Bronchial epithelial cell (primary cell): ENCODE measurements at regions not wholly inside any gene's neighbourhood (a gene's known extent, or its start where the extent isn't known, plus 50 kb on each side); places are given as distances from the start of the nearest gene placed in this dataset.

Source experiments
- DNase-seq: peaks from one replicate; pipeline ENCODE4 v3.0.0-alpha.2; 2010; ENCODE audit warnings: low read depth
- FAIRE-seq: peaks from 2 replicates; lab custom pipeline; 2011; peaks lifted over from hg19 to GRCh38; lab: Jason Lieb, UNC
- H3K27me3 ChIP-seq: 2 replicates; pipeline ENCODE4 v1.5.1; 2011; ENCODE audit warnings: low read length; ENCODE audit not compliant: control insufficient read depth, insufficient read depth
- H3K36me3 ChIP-seq: 2 replicates; pipeline ENCODE4 v1.5.1; 2011; ENCODE audit warnings: low read length; ENCODE audit not compliant: control insufficient read depth, insufficient read depth
- H3K4me3 ChIP-seq: 2 replicates; pipeline ENCODE4 v1.5.1; 2011; ENCODE audit warnings: mild to moderate bottlenecking, low read depth, low read length, control low read depth
- TF ChIP-seq, protein P1 (sequence below): IDR thresholded peaks from 2 replicates; pipeline ENCODE4 v1.5.1; 2011; ENCODE audit warnings: mild to moderate bottlenecking, moderate library complexity, low read length, control low read depth, inconsistent platforms; ENCODE audit not compliant: insufficient read depth, severe bottlenecking

GRCh38 chr9:27699621-27700020, 126.3 kb upstream of the C9orf72 start:
- Histone ChIP-seq H3K4me3 (no peak overlapping the region), H3K27me3 (peaks cover 2% of the 10 kb centered on the region), H3K36me3 (no peaks in the 10 kb centered on the region)
- FAIRE-seq (no peak), DNase-seq (no peak)
- TF ChIP-seq, protein P1, sequence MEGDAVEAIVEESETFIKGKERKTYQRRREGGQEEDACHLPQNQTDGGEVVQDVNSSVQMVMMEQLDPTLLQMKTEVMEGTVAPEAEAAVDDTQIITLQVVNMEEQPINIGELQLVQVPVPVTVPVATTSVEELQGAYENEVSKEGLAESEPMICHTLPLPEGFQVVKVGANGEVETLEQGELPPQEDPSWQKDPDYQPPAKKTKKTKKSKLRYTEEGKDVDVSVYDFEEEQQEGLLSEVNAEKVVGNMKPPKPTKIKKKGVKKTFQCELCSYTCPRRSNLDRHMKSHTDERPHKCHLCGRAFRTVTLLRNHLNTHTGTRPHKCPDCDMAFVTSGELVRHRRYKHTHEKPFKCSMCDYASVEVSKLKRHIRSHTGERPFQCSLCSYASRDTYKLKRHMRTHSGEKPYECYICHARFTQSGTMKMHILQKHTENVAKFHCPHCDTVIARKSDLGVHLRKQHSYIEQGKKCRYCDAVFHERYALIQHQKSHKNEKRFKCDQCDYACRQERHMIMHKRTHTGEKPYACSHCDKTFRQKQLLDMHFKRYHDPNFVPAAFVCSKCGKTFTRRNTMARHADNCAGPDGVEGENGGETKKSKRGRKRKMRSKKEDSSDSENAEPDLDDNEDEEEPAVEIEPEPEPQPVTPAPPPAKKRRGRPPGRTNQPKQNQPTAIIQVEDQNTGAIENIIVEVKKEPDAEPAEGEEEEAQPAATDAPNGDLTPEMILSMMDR: no peak

DNA sequence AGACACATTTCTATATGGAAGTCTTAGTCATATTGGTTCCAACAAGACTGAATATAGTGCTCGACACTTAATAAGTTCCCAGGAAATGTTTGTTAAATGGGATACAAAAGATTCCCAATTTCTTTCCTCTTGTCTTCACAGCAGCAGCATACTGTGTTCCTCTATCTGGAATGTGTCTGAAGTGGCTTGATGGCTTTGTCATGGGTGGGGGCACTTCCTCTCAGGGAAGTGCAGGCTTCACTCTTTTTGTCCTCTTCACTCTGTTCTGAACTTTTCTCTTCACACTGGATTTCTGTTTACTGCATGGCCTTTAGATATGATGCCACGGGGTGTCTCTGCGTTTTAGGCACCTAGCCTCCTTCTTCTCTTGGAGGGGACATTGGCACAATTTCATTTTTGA, 127.7 kb upstream of the C9orf72 start:
- Histone ChIP-seq H3K27me3 (peaks cover 2% of the 10 kb centered on the region), H3K36me3 (no peaks in the 10 kb centered on the region), H3K4me3 (no peak overlapping the region)
- no peak for DNase-seq
- TF ChIP-seq, protein P1: no peak
- no peak for FAIRE-seq

DNA sequence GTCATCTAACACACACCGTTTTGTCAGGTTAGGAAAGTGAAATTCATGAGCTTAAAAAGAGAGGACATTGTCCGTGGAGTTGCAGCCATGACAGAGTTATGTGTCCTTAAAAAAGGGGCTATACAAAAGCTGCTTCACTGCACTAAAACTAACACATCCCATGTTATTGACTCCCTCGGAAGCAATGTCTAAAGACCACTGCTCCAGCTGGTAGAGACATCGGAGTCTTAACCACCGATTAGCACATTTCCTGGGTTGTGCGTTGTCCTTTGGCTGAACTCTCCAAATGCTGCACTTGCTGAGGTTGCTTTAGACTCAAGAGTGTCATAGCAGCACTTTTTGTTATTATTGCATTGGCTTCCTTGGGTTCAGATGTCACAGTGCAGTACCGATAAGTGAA, 128.3 kb upstream of the C9orf72 start:
- peaks cover 2% of the 10 kb centered on the region for H3K27me3 ChIP-seq
- no peak for FAIRE-seq

GRCh38 chr9:27703216-27703980, 130.1 kb upstream of the C9orf72 start:
- FAIRE-seq (no peak), DNase-seq (no peak)

More for the DNA sequence above, 128.3 kb upstream of the C9orf72 start:
- Histone ChIP-seq H3K36me3 (no peaks in the 10 kb centered on the region), H3K4me3 (no peak overlapping the region)
- DNase-seq: peak; percentile 8
- TF ChIP-seq, protein P1: no peak

DNA sequence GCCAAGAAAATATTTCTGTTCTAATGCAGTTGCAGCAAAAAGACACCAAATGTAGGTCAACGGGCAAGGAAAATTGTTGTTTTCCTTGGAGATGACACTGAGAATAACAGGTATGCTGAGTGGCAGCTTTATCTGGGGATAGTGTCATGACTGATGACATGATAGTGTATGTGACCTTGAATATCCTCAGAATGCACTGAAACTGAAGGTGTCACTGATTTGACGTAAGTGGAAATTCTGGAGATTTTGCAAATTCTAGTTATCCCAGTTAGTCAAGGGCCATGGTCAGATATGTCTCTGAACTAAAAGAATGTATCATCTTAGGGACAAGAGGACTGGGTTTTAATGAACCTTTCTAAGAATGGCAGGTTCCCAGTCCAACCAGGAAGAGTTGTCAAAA, 138.0 kb upstream of the C9orf72 start:
- TF ChIP-seq, protein P1: no peak
- Histone ChIP-seq H3K36me3 (no peaks in the 10 kb centered on the region), H3K4me3 (no peak overlapping the region), H3K27me3 (no peaks in the 10 kb centered on the region)
- FAIRE-seq (no peak), DNase-seq (no peak)

More at GRCh38 chr9:27703216-27703980, 130.1 kb upstream of the C9orf72 start:
- H3K4me3 ChIP-seq: no peak overlapping the region
- peaks cover 2% of the 10 kb centered on the region for H3K27me3 ChIP-seq
- TF ChIP-seq, protein P1: no peak
- H3K36me3 ChIP-seq: no peaks in the 10 kb centered on the region
